ENCODE measurements at regions not wholly inside any gene's neighbourhood (a gene's known extent, or its start where the extent isn't known, plus 50 kb on each side); places are given as distances from the start of the nearest gene placed in this dataset.
"Not testable (repeated sequence)": the region's sequence is repeated elsewhere in the genome, so short reads cannot be mapped to it uniquely, and the experiment has no call there.

DNA sequence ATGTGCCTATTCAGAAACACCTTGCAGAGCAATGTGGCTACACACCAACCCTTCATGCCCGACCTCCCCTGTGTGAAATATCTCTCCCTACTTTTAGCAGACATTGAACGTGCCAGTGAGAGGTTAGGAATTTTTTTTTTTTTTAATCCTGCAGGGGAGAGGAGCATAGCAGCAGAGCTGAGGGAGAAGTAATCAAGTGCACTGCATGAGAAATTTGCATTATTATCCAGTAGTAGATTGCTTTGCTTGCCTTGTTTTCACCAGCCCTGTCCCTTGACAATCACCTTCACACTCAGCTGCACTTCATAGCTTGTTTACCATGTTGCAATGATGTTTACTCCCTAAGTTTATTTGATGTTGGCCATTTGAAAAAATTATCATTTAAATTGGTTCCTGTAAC lies 489.6 kb upstream of the ZNF608 start:
- ATAC-seq (no peak), DNase-seq (no peak)
- intact Hi-C loops (cut with DNase I, micrococcal nuclease): no loop called here

DNA sequence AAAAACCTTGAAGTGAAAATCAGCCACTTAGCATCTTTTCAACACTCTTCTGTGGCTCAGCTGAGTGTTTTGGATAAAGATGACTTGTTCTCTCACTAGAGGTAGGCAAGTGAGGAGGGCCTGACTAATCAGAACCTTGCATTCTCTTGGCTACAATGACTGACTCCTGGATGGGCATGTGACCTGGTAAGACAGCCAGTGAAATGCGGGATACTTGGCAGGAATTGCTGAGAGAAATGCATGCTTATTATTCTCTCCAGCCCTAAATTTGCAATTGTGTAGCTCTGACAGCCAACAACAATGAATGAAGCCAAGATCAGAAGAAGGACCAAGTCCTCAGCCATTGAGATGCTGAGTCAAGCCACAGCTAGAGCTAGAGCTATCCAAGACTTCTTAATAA lies 490.5 kb upstream of the ZNF608 start:
- ATAC-seq (no peak), DNase-seq (no peak)
- no peaks in the 10 kb centered on the region for H3K4me1 ChIP-seq (ENCODE audit: low read depth)
- intact Hi-C loops (cut with DNase I, micrococcal nuclease): no loop called here
- no peaks in the 10 kb centered on the region for H3K9me3 ChIP-seq
- TF ChIP-seq, protein P1, sequence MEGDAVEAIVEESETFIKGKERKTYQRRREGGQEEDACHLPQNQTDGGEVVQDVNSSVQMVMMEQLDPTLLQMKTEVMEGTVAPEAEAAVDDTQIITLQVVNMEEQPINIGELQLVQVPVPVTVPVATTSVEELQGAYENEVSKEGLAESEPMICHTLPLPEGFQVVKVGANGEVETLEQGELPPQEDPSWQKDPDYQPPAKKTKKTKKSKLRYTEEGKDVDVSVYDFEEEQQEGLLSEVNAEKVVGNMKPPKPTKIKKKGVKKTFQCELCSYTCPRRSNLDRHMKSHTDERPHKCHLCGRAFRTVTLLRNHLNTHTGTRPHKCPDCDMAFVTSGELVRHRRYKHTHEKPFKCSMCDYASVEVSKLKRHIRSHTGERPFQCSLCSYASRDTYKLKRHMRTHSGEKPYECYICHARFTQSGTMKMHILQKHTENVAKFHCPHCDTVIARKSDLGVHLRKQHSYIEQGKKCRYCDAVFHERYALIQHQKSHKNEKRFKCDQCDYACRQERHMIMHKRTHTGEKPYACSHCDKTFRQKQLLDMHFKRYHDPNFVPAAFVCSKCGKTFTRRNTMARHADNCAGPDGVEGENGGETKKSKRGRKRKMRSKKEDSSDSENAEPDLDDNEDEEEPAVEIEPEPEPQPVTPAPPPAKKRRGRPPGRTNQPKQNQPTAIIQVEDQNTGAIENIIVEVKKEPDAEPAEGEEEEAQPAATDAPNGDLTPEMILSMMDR (IDR thresholded peaks at IDR 0.05): no peak
- no peak overlapping the region for H3K4me3 ChIP-seq
- no peaks in the 10 kb centered on the region for H3K36me3 ChIP-seq (ENCODE audit: low read depth)

More for the DNA sequence above, 489.6 kb upstream of the ZNF608 start:
- Histone ChIP-seq H3K4me1 (ENCODE audit: low read depth) (no peaks in the 10 kb centered on the region), H3K9me3 (no peaks in the 10 kb centered on the region), H3K4me3 (no peak overlapping the region), H3K36me3 (ENCODE audit: low read depth) (no peaks in the 10 kb centered on the region)
- TF ChIP-seq, protein P1 (IDR thresholded peaks at IDR 0.05): no peak

DNA sequence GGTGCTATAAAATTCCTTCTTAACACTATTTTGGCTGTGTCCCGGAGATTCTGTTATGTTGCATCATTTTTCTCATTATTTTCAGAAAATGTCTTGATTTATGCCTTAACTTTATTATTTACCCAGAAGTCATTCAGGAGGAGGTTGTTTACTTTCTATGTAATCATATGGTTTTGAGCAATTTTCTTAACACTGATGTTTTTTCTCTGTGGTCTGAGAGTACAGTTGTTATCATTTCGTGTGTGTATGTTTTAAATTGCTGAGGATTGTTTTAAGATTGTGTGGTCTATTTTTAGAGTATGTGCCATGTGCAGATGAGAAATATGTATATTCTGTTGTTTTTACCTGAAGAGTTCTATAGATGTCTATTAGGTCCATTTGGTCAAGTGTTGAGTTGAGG lies 498.1 kb upstream of the ZNF608 start:
- Histone ChIP-seq H3K4me3 (no peak overlapping the region), H3K36me3 (ENCODE audit: low read depth) (no peaks in the 10 kb centered on the region), H3K9me3 (no peaks in the 10 kb centered on the region), H3K4me1 (ENCODE audit: low read depth) (no peaks in the 10 kb centered on the region)
- DNase-seq: no peak
- intact Hi-C loops (cut with DNase I, micrococcal nuclease): no loop called here
- TF ChIP-seq, protein P1 (IDR thresholded peaks at IDR 0.05): no peak
- ATAC-seq: no peak

DNA sequence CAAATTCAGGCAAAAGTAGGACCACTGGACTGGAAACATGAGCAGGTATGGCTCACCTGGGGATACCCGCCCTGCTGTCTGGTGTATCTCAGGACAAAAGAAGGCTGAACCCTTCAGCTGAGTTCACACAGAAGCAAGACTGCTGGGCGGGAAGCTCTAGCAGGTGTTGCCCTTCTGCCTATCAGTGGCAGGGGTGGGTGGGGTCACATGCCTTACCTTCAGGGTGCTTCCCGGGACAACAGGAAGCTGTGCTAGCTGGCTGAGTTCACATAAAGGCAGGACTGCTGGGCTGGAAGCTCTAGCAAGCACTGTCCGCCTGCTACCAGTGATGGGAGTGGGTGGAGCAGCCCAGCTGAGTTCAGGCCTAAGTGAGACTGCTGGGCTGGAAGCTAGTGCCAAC lies 498.8 kb upstream of the ZNF608 start:
- Histone ChIP-seq H3K9me3 (no peaks in the 10 kb centered on the region), H3K4me3 (no peak overlapping the region), H3K4me1 (ENCODE audit: low read depth) (no peaks in the 10 kb centered on the region), H3K36me3 (ENCODE audit: low read depth) (no peaks in the 10 kb centered on the region)
- intact Hi-C loops (cut with DNase I, micrococcal nuclease): no loop called here
- DNase-seq (peak in 2 of 3 donors; percentile 24 to 26), ATAC-seq (no peak)
- TF ChIP-seq, protein P1 (IDR thresholded peaks at IDR 0.05): no peak

DNA sequence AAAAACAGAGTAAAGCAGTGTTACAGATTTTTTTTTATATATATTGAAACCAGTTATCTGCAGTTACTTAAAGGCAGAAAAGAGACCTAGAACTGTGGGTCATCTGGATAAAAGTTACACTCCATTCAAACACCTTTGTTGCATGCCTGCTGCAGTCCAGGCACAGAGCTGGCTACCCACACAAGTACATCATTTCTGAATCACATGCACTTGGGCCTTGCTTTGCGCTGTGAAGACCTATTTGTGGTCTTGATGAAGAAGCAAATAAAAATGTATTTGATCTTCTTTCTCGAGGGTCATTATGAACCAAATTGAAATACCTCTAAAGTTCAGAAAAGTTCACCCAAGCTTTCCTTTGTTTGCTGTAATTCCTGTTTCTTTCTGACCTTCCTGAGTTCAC lies 503.0 kb upstream of the ZNF608 start:
- Histone ChIP-seq H3K36me3 (ENCODE audit: low read depth) (no peaks in the 10 kb centered on the region), H3K9me3 (peaks cover 12% of the 10 kb centered on the region), H3K4me3 (no peak overlapping the region), H3K4me1 (ENCODE audit: low read depth) (no peaks in the 10 kb centered on the region)
- TF ChIP-seq, protein P1 (IDR thresholded peaks at IDR 0.05): no peak
- no peak for ATAC-seq
- intact Hi-C loops (cut with DNase I, micrococcal nuclease): no loop called here
- DNase-seq: no peak

DNA sequence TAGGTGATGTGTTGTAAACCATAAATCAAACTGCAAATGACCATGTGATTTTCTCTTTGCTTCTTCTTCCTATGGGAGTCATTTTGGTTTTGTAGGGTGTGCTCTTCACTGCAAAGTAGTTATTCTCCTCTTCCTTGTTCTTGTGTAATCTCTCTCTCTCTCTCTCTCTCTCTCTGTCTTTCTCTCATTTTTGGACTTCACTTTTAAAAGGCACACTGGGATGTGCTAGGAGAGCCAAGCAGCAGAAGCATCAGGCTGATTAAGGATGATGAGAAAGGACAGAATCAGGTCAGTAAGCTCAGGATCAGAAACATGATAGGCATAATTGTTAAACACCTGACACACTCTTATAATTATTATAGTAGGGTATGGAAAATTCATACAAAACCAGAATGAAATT lies 505.3 kb upstream of the ZNF608 start:
- TF ChIP-seq, protein P1 (IDR thresholded peaks at IDR 0.05): no peak
- peaks cover 14% of the 10 kb centered on the region for H3K9me3 ChIP-seq
- DNase-seq (no peak), ATAC-seq (no peak)
- H3K4me1 ChIP-seq (ENCODE audit: low read depth): no peaks in the 10 kb centered on the region
- no peak overlapping the region for H3K4me3 ChIP-seq
- intact Hi-C loops (cut with DNase I, micrococcal nuclease): no loop called here
- no peaks in the 10 kb centered on the region for H3K36me3 ChIP-seq (ENCODE audit: low read depth)

DNA sequence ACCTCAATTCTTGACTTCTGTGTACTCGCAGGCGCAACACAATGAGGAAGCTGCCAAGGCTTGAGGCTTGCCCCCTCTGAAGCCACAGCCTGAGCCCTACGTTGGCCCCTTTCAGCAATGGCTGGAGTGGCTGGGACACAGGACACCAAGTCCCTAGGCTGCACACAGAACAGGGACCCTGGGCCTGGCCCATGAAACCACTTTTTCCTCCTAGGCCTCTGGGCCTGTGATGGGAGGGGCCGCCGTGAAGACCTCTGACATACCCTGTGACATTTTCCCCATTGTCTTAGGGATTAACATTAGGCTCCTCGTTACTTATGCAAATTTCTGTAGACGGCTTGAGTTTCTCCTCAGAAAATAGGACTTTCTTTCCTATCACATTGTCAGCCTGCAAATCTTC lies 507.2 kb upstream of the ZNF608 start:
- H3K36me3 ChIP-seq (ENCODE audit: low read depth); H3K4me1 ChIP-seq (ENCODE audit: low read depth); intact Hi-C loops (cut with DNase I, micrococcal nuclease); H3K4me3 ChIP-seq; ATAC-seq: not testable (repeated sequence)
- DNase-seq: peak in 1 of 3 donors; percentile 25
- peaks cover 14% of the 10 kb centered on the region for H3K9me3 ChIP-seq

Data from mucosa of descending colon (tissue), 3 donors.